OCI-M1 (cell line): ENCODE measurements at regions not wholly inside any gene's neighbourhood (a gene's known extent, or its start where the extent isn't known, plus 50 kb on each side); places are given as distances from the start of the nearest gene placed in this dataset.
"Not testable (repeated sequence)": the region's sequence is repeated elsewhere in the genome, so short reads cannot be mapped to it uniquely, and the experiment has no call there.

Experiments used
- DNase-seq: peaks from one replicate; lab custom pipeline; 2025; lab: John Stamatoyannopoulos, UW

DNA sequence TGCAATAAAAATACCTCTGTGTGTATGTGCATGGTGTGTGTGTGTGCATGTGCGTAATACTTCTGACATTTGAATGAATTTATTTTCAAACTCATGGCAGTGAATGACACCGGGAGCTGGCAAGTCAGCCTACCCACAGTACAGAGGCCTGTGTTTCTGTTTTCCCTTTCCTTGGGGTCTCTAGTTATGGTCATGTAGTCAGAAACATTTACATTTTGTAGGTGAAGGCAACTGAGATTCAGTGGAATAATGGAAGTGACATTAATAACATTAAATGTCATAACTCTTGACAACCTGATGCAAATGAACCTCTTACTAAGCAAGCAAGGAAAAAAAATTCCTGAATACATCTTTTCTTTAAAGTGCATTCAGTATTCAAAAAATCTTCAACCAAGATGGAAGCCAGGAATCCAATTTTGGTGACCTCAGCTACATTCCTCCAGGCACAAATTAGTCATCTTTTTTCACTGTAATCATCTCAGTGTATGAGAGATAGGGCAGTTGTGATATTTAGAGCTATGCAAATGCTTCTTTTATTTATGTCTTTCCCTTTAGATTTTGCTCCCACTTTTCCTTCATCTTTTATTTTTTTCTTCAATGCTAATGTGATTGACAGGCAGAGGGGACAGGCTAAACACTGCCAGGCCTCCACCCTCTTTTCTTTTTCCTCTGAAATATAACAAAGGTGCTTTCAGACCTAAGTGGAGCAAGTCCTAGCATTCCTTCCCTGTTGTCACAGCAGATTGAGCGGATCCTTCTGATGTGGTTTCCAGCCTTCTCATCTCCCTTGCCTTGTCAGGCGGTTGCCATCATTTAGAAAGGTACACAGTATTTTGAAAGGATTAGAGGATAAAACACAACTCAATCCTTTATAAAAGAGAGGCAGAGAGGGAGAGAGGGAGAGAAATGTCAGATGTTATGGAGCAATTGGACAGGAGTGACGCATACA is 569.8 kb upstream of the ADAMTS16 start:
- DNase-seq = no peak

DNA sequence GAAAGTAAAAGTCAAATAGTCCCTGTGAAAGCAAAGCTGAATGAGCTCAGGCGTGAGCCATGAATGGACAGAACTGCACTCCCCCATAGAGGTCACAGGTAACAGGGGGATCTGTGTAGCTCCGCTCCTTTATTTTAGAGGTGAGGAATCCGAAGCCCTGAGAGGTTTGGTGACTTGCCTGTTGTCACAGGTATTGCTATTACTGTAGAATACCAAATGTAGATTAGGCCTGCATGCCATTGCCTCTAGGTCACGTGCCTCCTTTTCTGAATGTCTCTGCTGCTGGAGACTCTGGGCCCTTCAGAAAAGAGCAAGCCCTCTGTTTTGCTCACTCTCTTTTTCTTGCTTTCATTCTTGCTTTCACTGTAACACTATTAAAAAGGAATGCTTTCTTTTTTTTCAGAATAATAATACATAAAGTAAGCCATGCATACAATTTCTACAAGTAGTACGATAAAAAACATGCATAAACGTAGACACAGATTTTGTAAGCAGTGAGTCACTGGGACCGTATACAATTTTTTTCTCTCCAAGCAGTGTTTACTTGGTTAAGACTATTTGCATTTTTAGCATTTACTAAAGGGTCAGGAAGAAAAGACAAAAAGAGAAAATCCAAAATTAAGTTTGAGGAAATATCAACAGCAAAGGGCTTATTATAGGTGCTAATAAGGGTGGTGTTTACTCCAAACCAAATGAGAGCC is 568.7 kb upstream of the ADAMTS16 start:
- DNase-seq = no peak

DNA sequence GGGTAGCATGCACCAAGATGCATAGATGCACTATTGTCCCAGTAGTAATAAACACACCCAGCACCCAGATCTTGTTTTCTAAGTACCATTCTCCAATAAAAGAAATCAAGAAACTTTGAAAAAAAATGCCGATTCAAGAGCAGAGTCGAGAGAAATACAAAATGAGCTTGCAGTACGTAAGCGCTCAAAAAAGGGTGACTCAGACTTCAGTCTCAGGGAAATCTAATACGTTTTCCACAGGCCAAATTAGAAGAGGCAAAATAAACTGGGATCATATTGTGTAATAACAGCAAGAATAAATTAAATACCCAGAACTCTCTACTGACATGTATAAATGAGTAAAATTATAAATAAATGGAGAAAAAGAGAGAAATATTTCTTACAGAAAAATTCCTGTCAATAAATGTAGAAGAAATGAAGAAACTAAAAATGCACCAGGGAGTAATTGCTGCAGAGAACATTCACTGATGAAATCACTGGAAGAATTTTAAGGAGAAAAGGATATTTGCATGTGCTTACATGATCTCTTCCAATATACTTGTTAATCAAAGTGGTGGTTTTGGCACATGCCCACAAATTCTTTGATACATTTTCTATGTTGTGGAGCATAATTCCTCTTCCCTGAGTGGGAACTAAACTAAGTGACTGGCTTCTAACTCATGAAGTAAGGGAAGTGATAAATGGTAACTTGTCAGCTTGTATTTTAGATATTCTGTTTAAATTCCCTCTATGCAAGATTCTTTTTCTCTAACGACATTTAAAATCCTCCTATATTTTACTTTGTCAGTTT is 567.6 kb upstream of the ADAMTS16 start:
- DNase-seq = no peak

DNA sequence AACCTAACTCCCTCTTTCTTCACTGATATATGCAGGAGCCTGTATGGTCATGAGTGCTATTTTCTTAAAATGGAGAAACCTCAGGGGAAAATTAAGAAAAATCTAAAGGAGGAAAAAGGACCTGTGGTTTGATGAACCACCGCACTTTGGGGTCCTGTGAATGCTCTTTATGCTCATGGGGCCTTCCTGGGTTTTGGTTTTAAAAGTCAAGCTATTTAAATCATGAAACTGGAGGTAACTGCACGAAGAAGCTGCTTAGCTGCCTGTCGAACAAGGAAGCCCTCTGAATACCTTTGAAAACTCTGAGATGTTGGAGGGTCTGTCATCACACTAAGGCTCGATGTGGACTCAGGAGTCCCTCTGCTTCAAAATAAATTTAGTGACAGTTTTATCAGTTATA is 564.5 kb upstream of the ADAMTS16 start:
- DNase-seq = no peak

DNA sequence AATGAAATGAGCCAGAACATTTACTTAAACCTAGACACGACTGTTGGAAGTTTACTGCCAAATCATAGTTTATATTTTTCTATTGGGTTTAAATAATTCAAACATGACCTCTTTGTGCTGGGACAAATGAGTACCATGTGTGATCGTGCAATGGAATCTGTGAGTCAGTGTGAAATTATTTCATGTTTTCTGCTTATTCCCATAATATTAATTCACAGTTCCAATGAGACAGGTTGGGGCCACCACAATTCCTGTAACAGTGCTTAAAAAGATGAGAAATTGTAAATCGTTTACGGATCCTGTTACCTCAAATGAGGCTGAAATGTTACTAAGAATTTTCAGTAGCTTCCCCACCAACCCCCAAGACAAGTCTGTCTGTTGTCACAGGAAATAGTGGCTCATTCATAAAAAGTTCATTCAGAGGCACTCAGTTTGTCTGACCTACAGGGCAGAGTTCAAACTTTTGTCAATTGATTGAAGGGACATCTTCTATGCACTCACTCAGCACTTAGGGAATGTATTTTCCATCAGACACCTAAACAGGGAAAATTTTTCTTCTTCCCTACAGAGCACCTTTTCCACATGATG is 563.9 kb upstream of the ADAMTS16 start:
- no peak for DNase-seq

DNA sequence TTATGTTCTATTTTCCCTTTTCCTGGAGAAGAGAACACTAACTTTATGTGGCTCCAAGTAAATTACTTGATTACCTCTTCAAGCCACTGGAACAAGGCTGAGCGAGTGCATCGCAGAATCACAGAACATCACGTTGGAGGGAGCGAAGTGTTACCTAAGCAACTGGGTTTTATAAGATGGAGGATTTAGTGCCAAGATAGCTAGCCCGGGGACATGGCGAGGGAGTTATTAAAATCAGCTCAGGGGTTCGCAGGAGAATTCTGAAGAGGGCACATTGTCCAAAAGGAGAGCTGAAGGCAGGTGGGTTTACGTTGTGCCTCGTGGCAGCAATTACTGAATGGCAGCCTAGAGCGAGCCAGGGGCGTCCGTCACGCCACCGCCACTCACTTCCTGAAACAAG is 563.2 kb upstream of the ADAMTS16 start:
- DNase-seq = no peak

DNA sequence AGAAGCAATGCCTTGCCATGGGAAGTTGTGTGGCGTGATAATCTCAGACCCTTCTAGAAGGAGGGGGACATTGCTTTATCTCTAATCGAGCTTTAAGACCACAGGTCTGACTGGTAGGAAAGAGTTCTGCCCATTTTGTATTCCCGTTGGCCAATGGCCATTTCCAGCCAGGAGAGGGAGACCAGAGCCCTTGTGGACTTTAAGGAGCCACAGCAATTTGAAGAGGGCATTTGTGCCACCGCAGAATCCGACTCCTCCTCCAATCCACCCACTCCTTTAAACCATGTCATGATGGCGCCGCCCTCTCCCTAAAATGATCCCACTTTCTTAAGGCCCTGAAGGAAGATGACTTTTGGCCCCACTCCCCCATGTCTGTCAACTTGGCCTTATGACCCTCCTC is 560.5 kb upstream of the ADAMTS16 start:
- no peak for DNase-seq

DNA sequence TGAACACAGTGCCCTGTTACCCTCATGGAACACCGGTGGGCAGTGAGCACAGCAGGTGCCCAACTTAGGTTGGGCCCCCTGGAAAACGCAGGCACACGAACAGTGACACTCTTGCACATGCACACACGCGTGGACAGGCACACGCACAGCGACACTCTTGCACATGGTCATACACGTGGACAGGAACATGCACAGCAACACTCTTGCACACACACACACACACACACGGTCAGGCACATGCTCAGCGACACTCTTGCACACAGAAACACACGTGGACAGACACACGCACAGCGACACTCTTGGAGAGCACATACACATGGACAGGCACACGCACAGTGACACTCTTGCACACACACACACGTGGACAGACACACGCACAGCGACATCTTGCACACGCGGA is 559.4 kb upstream of the ADAMTS16 start:
- no peak for DNase-seq

DNA sequence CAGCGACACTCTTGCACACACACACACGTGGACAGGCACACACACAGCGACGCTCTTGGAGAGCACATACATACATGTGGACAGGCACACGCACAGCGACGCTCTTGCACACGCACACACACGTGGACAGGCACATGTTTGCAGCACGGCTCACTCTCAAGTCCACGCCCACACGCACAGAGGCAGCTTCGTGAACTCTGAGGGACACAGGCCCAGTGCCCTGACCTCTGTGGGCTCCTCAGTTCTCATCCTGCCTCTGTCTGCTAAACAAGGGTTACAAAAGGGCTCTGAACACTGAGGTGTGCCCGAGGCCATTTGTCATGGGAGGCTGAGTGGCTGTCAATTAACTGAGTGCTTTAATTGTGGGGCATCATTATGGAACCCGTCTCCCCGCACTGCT is 558.8 kb upstream of the ADAMTS16 start:
- DNase-seq = no peak

DNA sequence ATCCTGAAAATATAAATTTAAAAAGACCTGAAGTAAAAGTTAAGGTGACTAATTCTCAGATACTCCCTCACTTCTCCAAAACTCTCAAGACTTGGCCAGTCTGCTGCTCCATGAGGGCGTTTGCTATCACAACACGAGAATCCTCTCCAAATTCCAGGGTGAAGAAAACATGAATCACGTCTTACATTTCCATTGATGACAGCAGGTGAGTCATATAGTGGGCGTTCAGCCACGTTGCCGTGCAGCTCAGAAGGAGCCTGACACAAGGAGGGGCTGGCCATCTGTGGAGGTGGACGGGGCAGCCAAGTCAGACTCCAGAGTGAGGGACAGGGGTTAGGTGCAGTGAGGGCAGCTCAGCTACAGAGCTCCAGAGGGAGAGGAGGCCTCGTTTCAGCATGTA is 555.1 kb upstream of the ADAMTS16 start:
- no peak for DNase-seq

DNA sequence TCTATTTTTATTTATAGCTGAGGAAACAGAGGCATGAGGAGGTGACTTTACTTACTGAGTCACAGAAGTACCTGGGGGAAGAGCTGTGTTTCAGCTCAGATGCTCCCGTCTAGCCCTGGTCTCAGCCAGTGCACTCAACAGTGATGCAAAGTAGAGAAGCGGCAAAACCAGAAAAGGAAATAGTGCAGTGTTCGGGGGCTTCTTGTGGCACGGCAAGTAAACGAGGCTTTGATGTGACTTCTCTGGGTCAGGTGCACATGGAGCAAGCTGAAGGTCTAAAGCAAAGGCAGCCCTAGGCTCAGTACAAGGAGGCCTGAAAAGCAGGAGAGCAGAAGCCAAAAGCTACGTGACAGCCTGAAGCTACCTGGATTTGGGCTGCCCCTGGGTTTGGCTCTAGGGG is 526.7 kb upstream of the ADAMTS16 start:
- no peak for DNase-seq

DNA sequence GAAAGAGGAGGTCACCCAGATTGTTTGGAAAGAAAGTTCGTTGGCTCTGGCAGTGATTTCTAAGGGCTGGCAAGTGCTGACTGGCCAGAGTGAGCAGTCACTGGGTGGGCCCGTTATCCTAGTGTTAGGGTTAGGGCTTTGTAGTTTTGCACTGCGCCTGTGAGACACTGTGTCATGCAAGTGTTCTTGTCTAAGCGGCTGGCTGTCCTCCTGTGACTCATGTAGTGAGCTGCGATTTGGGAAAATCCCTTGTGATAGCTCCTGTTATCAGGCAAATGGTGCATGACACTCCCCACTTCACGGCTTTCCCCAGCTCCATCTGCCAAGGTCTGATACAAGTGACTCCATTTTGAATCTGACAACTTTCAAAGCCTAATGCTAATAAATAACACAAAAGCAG is 526.0 kb upstream of the ADAMTS16 start:
- DNase-seq = peak; percentile 58

DNA sequence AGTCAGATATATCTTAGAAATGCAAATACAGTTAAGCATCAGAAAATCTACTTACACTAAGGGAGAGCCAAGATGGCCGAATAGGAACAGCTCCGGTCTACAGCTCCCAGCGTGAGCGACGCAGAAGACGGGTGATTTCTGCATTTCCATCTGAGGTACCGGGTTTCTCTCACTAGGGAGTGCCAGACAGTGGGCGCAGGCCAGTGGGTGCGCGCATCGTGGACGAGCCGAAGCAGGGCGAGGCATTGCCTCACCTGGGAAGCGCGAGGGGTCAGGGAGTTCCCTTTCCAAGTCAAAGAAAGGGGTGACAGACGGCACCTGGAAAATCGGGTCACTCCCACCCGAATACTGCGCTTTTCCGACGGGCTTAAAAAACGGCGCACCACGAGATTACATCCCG is 524.8 kb upstream of the ADAMTS16 start:
- DNase-seq = not testable (repeated sequence)

DNA sequence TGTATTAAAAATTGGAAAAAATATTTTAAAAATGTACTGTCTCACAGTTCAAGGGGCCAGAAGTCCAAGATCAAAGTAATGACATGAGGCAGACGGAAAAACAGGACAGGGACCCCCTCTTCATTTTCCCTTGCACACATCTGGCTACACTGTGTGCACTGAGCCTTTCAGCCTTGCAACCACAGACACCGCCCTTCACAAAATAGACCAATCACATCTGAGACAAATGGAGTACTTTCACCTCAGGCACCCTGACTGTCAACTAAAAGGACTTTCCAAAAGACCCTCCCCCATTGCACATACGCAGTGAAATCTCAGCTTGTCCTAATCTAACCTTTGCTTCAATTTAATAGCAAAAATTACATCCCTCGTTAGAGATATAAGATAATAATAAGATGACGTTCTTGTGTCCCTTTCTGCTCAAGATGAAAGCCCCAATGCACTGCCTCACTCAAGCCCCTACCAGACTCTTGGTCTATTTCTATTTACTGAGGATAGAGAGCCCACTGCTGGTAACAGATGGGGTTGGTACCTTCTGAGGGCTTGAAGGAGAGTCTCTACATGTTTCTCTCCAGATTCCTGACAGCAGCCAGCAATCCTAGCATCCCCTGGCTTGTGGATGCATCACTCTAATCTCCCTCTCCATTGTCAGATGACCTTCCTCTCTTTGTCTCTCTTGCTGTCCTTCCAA is 514.8 kb upstream of the ADAMTS16 start:
- DNase-seq = peak; percentile 3

DNA sequence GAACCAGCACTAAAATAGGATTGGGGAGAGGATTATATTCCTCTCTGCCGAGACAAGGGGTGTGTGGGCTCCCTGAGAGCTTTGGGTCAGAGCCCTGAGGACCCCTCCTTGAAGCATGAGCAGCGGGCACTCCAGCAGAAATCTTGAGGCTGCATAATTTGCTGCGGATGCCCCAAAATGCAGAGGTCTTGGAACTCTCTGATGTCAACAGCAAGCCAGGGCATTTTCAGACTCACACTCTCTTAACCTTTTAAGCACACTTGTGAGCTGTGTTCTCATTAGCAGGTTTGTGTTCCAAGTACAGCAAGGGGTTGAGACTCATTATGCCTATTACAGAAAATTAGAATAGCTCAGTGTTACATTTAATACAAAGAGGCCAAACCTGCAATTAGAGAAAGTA is 513.0 kb upstream of the ADAMTS16 start:
- DNase-seq = no peak

DNA sequence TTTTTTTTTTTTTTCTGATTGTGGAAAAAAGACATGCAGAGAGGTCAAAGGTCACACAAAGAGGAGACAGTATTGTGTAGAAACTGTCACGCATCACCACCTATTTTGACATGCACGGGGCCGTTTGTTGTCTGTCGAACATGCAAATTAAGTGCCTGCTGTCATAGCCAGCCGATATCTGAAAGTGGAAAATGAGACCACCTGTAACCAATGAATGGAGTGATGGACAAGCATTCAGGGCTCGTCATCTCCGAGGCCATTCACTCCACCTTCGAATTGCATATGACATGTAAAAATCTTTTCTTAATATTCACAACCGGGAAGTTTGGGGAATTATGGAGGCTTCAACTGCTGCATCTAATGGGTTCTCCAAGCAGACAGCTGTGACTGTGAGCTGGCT is 512.2 kb upstream of the ADAMTS16 start:
- no peak for DNase-seq

DNA sequence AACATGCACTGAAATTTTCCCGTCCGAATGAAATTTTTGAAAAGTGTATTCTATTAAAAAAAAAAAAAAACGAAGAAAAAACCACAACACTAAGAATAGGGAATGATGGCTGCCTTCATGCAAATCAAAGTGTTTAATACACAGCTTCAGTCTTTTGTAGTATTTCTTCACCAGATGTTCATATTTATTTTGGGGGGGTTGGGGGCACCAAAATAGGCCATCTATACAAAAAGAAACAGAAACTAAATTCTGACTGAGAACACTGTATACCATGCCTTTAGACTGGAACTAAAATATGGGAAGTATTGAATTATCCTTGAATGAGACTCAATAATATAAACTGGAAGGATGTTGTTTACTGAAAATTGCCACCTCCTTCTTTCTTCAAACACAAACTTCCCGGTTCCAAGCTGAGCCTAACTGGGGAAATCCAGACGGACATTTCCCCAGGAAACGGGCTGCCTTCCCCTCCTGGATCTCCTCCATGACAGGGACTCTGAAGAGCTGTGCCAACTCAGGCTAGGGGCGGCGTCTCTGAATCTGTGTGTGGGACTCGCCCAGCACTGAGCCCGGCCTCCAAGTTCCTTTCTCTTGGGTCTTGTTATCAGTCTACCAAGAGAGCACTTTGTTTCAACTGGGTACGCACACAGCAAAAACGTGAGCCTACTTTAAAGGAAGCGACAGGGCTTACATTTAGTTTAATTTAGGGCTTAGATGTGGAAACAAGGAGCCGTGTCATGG is 511.3 kb upstream of the ADAMTS16 start:
- DNase-seq = no peak

DNA sequence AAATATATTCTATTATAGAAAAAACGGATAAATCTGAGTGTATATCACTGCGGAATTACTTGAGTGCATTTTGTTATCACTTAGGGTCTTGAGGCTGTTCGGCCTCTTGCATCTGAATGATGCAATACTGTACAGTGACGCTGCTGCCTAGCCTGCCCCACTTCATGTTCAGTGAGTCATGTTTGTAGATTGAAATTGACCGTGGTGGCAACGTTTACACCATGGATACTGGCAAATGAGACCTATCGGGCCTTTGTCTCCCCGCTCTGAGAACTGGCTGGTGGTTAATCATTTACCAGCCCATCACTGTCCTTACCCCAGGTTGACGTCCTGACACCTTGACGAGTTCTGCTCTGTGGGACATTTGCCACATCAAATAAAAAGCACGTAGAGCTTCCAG is 510.1 kb upstream of the ADAMTS16 start:
- peak; percentile 3 for DNase-seq

DNA sequence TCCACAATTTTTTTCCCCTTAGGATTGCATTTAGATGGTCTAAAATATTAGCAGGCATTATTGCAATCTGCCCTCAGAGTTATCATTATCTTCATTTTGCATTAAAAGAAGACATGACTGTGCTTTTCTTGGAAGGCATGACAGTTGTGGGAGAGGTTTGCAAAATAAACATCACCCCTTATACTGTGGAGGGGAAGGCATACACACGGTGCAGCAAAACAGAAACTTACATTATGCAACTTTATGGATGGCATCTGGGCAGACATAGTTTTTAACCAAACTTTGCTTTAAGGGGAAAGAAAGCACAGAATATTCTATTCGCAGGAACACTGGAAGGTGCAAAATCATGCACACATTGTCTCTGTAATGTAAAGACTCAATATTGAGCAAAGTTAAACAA is 505.8 kb upstream of the ADAMTS16 start:
- DNase-seq = peak; percentile 22

DNA sequence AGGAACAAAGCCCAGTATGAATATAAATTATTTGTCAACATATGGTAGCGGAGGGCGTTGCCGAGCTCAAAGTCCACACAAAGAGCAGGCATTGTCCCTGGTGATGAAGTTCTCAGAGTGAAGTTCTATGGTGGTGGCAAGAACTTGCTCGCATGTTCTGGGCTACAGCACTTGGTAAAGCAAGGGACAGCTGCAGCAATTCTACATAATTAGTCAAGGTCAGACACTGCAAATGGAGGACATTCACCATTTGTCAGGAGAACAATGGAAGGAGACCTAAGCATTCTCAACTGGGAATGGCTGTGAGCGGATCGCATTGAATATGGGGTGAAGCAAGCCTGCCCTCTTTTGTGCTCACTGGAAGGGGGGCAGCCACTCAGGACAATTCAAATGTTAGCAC is 503.8 kb upstream of the ADAMTS16 start:
- no peak for DNase-seq

DNA sequence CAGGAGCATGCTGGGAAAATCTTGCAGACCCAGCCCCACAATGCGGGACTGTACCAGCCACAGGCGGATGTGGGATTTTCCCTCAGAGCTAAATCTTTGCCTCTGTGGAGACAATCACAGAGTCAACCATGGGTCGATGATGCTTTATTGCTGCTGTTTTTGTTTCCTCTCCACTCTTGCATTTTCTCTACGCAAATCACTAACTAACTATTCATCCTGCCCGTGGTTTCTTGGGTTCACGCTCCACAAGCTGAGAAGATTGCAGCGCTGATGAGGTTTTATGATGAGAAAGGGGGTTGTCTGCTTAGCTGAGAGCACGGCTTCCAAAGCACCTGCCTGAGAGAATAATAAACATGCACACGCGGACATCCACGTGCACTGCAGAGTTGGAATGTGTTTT is 500.2 kb upstream of the ADAMTS16 start:
- no peak for DNase-seq
